GM19324 (cell line): ENCODE measurements at regions not wholly inside any gene's neighbourhood (a gene's known extent, or its start where the extent isn't known, plus 50 kb on each side); places are given as distances from the start of the nearest gene placed in this dataset.

ENCODE experiments used
- ATAC-seq: cut with Tn5 transposase; IDR thresholded peaks from one replicate; pipeline ENCODE4 v1.9.1; 2021; ENCODE audit warnings: mild to moderate bottlenecking, moderate library complexity; ENCODE audit not compliant: unreplicated experiment, low FRiP score

- no peak for ATAC-seq
These were observed 51.0 kb upstream of the NAP1L1 start for GRCh38 chr12:76135456-76135855.
